Hepatocyte (in vitro differentiated cells): ENCODE measurements at regions not wholly inside any gene's neighbourhood (a gene's known extent, or its start where the extent isn't known, plus 50 kb on each side); places are given as distances from the start of the nearest gene placed in this dataset.

Source experiments
- CTCF ChIP-seq: fragments of 200-600 bp; sonication (generic); IDR thresholded peaks from 2 replicates; pipeline ENCODE4 v1.5.1; 2016; ENCODE audit warnings: antibody characterized with exemption, mild to moderate bottlenecking; ENCODE audit not compliant: poor library complexity
- EZH2phosphoT487 ChIP-seq: fragments of 200-600 bp; sonication (generic); IDR thresholded peaks from one replicate; pipeline ENCODE4 v1.6.1; 2018; ENCODE audit warnings: antibody characterized with exemption, mild to moderate bottlenecking, low read depth, moderate library complexity; ENCODE audit not compliant: unreplicated experiment, severe bottlenecking

DNA sequence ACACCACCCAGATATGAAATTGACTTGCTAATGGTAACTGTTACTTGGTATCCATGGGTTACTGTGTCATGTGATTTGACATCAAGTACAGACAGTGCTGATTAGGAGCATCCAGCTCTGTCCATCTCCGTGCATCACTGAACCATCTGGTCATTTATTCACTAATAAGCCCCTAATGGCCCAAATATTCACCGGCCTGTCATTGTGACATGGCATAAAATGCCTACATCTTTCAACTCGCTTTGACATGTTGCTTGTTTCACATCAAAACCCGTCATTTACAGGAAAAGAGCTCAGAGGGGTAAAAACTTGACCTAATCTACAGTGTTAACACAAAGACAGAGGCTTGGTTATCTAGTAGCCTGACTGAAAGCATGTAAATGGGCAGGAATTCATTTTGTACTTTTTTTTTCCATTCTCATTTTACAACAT lies 308.9 kb upstream of the ATP5MC3 start:
- TF ChIP-seq CTCF (no peak), EZH2phosphoT487 (no peak)
